ENCODE measurements at regions not wholly inside any gene's neighbourhood (a gene's known extent, or its start where the extent isn't known, plus 50 kb on each side); places are given as distances from the start of the nearest gene placed in this dataset.

GRCh38 chr7:49644396-49645166, 128.9 kb upstream of the VWC2 start:
- 67% methylated on average over 3 of the region's 3 CpGs for WGBS
- no peak for DNase-seq (ENCODE audit: low spot score)
- H3K4me1 ChIP-seq (ENCODE audit: control insufficient read depth in 4 of 4, insufficient read depth in 4 of 4, low read length in 3 of 4) = no peaks in the 10 kb centered on the region
- TF ChIP-seq MAX (IDR thresholded peaks at IDR 0.05) = no peak
- no peak for TF ChIP-seq EGR1 (IDR thresholded peaks at IDR 0.05; ENCODE audit: low read depth in 2 of 2)
- no peak for TF ChIP-seq JUND (IDR thresholded peaks at IDR 0.05)
- TF ChIP-seq FOXA1 (IDR thresholded peaks at IDR 0.05) = no peak
- no peak for TF ChIP-seq FOXA2 (IDR thresholded peaks at IDR 0.05)
- TF ChIP-seq YY1 (IDR thresholded peaks at IDR 0.05) = no peak
- TF ChIP-seq HNF4G (IDR thresholded peaks at IDR 0.05) = no peak
- TF ChIP-seq TAF1 (conservative IDR thresholded peaks at IDR 0.05) = no peak
- no peak for TF ChIP-seq ZBTB33 (IDR thresholded peaks at IDR 0.05)
- TF ChIP-seq, protein P1, sequence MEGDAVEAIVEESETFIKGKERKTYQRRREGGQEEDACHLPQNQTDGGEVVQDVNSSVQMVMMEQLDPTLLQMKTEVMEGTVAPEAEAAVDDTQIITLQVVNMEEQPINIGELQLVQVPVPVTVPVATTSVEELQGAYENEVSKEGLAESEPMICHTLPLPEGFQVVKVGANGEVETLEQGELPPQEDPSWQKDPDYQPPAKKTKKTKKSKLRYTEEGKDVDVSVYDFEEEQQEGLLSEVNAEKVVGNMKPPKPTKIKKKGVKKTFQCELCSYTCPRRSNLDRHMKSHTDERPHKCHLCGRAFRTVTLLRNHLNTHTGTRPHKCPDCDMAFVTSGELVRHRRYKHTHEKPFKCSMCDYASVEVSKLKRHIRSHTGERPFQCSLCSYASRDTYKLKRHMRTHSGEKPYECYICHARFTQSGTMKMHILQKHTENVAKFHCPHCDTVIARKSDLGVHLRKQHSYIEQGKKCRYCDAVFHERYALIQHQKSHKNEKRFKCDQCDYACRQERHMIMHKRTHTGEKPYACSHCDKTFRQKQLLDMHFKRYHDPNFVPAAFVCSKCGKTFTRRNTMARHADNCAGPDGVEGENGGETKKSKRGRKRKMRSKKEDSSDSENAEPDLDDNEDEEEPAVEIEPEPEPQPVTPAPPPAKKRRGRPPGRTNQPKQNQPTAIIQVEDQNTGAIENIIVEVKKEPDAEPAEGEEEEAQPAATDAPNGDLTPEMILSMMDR (IDR thresholded peaks at IDR 0.05; ENCODE audit: low read depth, low read length, missing input control) = no peak
- no peak for TF ChIP-seq SP1 (IDR thresholded peaks at IDR 0.05)
- TF ChIP-seq HNF4A (conservative IDR thresholded peaks at IDR 0.05) = no peak
- no peak for TF ChIP-seq RXRA (IDR thresholded peaks at IDR 0.05)
- no peak for TF ChIP-seq RAD21 (IDR thresholded peaks at IDR 0.05)
- no peak for TF ChIP-seq NR2F2 (IDR thresholded peaks at IDR 0.05)
- TF ChIP-seq, protein P2, sequence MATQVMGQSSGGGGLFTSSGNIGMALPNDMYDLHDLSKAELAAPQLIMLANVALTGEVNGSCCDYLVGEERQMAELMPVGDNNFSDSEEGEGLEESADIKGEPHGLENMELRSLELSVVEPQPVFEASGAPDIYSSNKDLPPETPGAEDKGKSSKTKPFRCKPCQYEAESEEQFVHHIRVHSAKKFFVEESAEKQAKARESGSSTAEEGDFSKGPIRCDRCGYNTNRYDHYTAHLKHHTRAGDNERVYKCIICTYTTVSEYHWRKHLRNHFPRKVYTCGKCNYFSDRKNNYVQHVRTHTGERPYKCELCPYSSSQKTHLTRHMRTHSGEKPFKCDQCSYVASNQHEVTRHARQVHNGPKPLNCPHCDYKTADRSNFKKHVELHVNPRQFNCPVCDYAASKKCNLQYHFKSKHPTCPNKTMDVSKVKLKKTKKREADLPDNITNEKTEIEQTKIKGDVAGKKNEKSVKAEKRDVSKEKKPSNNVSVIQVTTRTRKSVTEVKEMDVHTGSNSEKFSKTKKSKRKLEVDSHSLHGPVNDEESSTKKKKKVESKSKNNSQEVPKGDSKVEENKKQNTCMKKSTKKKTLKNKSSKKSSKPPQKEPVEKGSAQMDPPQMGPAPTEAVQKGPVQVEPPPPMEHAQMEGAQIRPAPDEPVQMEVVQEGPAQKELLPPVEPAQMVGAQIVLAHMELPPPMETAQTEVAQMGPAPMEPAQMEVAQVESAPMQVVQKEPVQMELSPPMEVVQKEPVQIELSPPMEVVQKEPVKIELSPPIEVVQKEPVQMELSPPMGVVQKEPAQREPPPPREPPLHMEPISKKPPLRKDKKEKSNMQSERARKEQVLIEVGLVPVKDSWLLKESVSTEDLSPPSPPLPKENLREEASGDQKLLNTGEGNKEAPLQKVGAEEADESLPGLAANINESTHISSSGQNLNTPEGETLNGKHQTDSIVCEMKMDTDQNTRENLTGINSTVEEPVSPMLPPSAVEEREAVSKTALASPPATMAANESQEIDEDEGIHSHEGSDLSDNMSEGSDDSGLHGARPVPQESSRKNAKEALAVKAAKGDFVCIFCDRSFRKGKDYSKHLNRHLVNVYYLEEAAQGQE (IDR thresholded peaks at IDR 0.05) = no peak
- no peak overlapping the region for H3K4me3 ChIP-seq (ENCODE audit: low read depth in 1 of 3, low read length in 3 of 3)
- H3K9me3 ChIP-seq (ENCODE audit: control insufficient read depth in 4 of 4, low read length in 3 of 4) = no peaks in the 10 kb centered on the region
- H3K27ac ChIP-seq (ENCODE audit: low read depth in 1 of 2, low read length in 2 of 2) = no peak overlapping the region
- no peaks in the 10 kb centered on the region for H3K36me3 ChIP-seq (ENCODE audit: control insufficient read depth in 4 of 4, insufficient read depth in 3 of 4, low read depth in 1 of 4, low read length in 3 of 4)
- H3K27me3 ChIP-seq (ENCODE audit: control insufficient read depth in 4 of 4, insufficient read depth in 4 of 4, low read length in 3 of 4) = no peaks in the 10 kb centered on the region
- H3K9ac ChIP-seq (ENCODE audit: low read depth in 1 of 2, low read length in 2 of 2) = no peak overlapping the region

DNA sequence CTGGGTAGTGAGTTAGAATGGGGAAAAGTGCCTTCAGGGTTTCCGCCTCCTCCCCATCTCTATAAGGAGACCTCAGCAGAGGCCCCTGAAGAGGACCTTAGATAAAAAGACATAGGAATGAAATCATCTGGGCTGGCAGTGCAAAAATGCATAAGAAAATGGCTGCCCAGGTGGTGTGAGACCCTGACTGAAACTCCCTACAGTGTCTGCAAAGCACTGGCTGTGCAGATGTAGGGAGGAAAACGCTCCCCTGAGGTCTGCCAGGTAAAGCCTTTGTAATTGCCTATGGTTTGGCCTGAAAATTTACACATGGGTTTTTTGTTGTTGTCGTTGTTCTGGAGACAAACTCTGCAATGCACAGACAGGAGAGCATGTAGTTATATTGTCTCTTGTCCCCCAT, 128.1 kb upstream of the VWC2 start:
- 57% methylated on average over 3 of the region's 3 CpGs for WGBS
- TF ChIP-seq HNF4G (IDR thresholded peaks at IDR 0.05) (no peak), FOXA1 (IDR thresholded peaks at IDR 0.05) (no peak), TAF1 (conservative IDR thresholded peaks at IDR 0.05) (no peak), SP1 (IDR thresholded peaks at IDR 0.05) (no peak), RXRA (IDR thresholded peaks at IDR 0.05) (no peak), MAX (IDR thresholded peaks at IDR 0.05) (no peak), HNF4A (conservative IDR thresholded peaks at IDR 0.05) (no peak), EGR1 (IDR thresholded peaks at IDR 0.05; ENCODE audit: low read depth in 2 of 2) (no peak), ZBTB33 (IDR thresholded peaks at IDR 0.05) (no peak), RAD21 (IDR thresholded peaks at IDR 0.05) (no peak), GABPA (IDR thresholded peaks at IDR 0.05 in 1 of 2, conservative IDR thresholded peaks at IDR 0.05 in 1 of 2) (no peak), NR2F2 (IDR thresholded peaks at IDR 0.05) (no peak), FOXA2 (IDR thresholded peaks at IDR 0.05) (no peak), ATF3 (IDR thresholded peaks at IDR 0.05) (no peak)
- TF ChIP-seq, protein P1 (IDR thresholded peaks at IDR 0.05; ENCODE audit: low read depth, low read length, missing input control) = no peak

More for the DNA sequence above, 128.1 kb upstream of the VWC2 start:
- no peaks in the 10 kb centered on the region for H3K36me3 ChIP-seq (ENCODE audit: control insufficient read depth in 4 of 4, insufficient read depth in 3 of 4, low read depth in 1 of 4, low read length in 3 of 4)
- H3K9ac ChIP-seq (ENCODE audit: low read depth in 1 of 2, low read length in 2 of 2) = no peak overlapping the region
- H3K9me3 ChIP-seq (ENCODE audit: control insufficient read depth in 4 of 4, low read length in 3 of 4) = no peaks in the 10 kb centered on the region
- H3K27me3 ChIP-seq (ENCODE audit: control insufficient read depth in 4 of 4, insufficient read depth in 4 of 4, low read length in 3 of 4) = no peaks in the 10 kb centered on the region
- H3K4me3 ChIP-seq (ENCODE audit: low read depth in 1 of 3, low read length in 3 of 3) = no peak overlapping the region
- H3K4me1 ChIP-seq (ENCODE audit: control insufficient read depth in 4 of 4, insufficient read depth in 4 of 4, low read length in 3 of 4) = no peaks in the 10 kb centered on the region
- no peak overlapping the region for H3K27ac ChIP-seq (ENCODE audit: low read depth in 1 of 2, low read length in 2 of 2)
- DNase-seq (ENCODE audit: low spot score) = no peak

Measured in liver (tissue), 8 donors.